HEK293T (cell line): ENCODE measurements at regions not wholly inside any gene's neighbourhood (a gene's known extent, or its start where the extent isn't known, plus 50 kb on each side); places are given as distances from the start of the nearest gene placed in this dataset.
A peak's percentile ranks its signal among the peaks of the same experiment; 100 is the strongest.

Experiments
- CTCF ChIA-PET: fragments of 350-600 bp; formaldehyde crosslinking; extraction: SDS; loops from one replicate; lab custom pipeline; 2021; ENCODE audit warnings: antibody characterized with exemption, inconsistent platforms; lab: Yijun Ruan, JAX
- POLR2A ChIA-PET: fragments of 350-600 bp; formaldehyde crosslinking; extraction: SDS; loops from one replicate; lab custom pipeline; 2020; ENCODE audit warnings: antibody characterized with exemption, inconsistent platforms; lab: Yijun Ruan, JAX
- DNase-seq: peaks from one replicate; pipeline ENCODE4 v3.0.0; 2012; ENCODE audit warnings: mixed read lengths; ENCODE audit errors: extremely low spot score
- ARNT ChIP-seq: fragments of 450-650 bp; IDR thresholded peaks from 2 replicates; pipeline ENCODE4 v1.6.1; 2017; ENCODE audit warnings: mild to moderate bottlenecking
- BHLHE40 ChIP-seq: fragments of 450-650 bp; IDR thresholded peaks from 2 replicates; pipeline ENCODE4 v1.6.1; 2016; ENCODE audit warnings: mild to moderate bottlenecking, moderate library complexity, borderline replicate concordance
- CTBP1 ChIP-seq: fragments of 450-650 bp; IDR thresholded peaks from 2 replicates; pipeline ENCODE4 v1.6.1; 2016; ENCODE audit warnings: borderline replicate concordance
- ELF4 ChIP-seq: fragments of 450-650 bp; IDR thresholded peaks from 2 replicates; pipeline ENCODE4 v1.6.1; 2017; ENCODE audit warnings: antibody characterized with exemption
- FOXA1 ChIP-seq: fragments of 450-650 bp; IDR thresholded peaks from 2 replicates; pipeline ENCODE4 v1.6.1; 2016; ENCODE audit warnings: mild to moderate bottlenecking
- FOXK2 ChIP-seq: fragments of 450-650 bp; IDR thresholded peaks from 2 replicates; pipeline ENCODE4 v1.6.1; 2016; ENCODE audit warnings: mild to moderate bottlenecking
- FOXM1 ChIP-seq: fragments of 450-650 bp; IDR thresholded peaks from 2 replicates; pipeline ENCODE4 v1.6.1; 2017; ENCODE audit warnings: mild to moderate bottlenecking, borderline replicate concordance
- HDGF ChIP-seq: fragments of 450-650 bp; IDR thresholded peaks from 2 replicates; pipeline ENCODE4 v1.6.1; 2017; ENCODE audit warnings: antibody characterized with exemption, borderline replicate concordance
- L3MBTL2 ChIP-seq: fragments of 450-650 bp; conservative IDR thresholded peaks from 2 replicates; pipeline ENCODE4 v1.6.1; 2016; ENCODE audit warnings: mild to moderate bottlenecking
- LEF1 ChIP-seq: fragments of 450-650 bp; IDR thresholded peaks from 2 replicates; pipeline ENCODE4 v1.6.1; 2017; ENCODE audit warnings: mild to moderate bottlenecking, borderline replicate concordance
- NFRKB ChIP-seq: fragments of 450-650 bp; IDR thresholded peaks from 2 replicates; pipeline ENCODE4 v1.6.1; 2016; ENCODE audit warnings: mild to moderate bottlenecking, moderate library complexity
- SP1 ChIP-seq: fragments of 450-650 bp; IDR thresholded peaks from 2 replicates; pipeline ENCODE4 v1.6.1; 2017
- SUZ12 ChIP-seq: fragments of 450-650 bp; IDR thresholded peaks from 2 replicates; pipeline ENCODE4 v1.6.1; 2016; ENCODE audit warnings: mild to moderate bottlenecking
- TARDBP ChIP-seq: fragments of 450-650 bp; IDR thresholded peaks from 2 replicates; pipeline ENCODE4 v1.6.1; 2016
- ZNF384 ChIP-seq: fragments of 450-650 bp; IDR thresholded peaks from 2 replicates; pipeline ENCODE4 v1.6.1; 2016
- TF ChIP-seq, protein P1 (sequence below): fragments of 450-650 bp; IDR thresholded peaks from 2 replicates; pipeline ENCODE4 v1.6.1; 2016

GRCh38 chr5:123808461-123809380 lies 296.7 kb downstream of the CSNK1G3 start:
- no peak for DNase-seq
- POLR2A ChIA-PET = interaction anchor here (1.7 kb wide), 1 partner anchor 22 kb away, joined by 4 read pairs; no protein-coding TSS in a partner anchor
- CTCF ChIA-PET = no interaction called here
- TF ChIP-seq ZNF384 = no peak
- TF ChIP-seq FOXA1 = no peak
- TF ChIP-seq NFRKB = no peak
- TF ChIP-seq BHLHE40 = no peak
- no peak for TF ChIP-seq SUZ12
- TF ChIP-seq, protein P1, sequence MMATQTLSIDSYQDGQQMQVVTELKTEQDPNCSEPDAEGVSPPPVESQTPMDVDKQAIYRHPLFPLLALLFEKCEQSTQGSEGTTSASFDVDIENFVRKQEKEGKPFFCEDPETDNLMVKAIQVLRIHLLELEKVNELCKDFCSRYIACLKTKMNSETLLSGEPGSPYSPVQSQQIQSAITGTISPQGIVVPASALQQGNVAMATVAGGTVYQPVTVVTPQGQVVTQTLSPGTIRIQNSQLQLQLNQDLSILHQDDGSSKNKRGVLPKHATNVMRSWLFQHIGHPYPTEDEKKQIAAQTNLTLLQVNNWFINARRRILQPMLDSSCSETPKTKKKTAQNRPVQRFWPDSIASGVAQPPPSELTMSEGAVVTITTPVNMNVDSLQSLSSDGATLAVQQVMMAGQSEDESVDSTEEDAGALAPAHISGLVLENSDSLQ = no peak
- TF ChIP-seq SP1 = no peak
- TF ChIP-seq ELF4 = no peak
- TF ChIP-seq TARDBP = no peak
- TF ChIP-seq FOXM1 = no peak
- no peak for TF ChIP-seq HDGF
- no peak for TF ChIP-seq L3MBTL2

- TF ChIP-seq CTBP1 (peak; percentile 84; the same call in 1 of the 2 replicates), ARNT (no peak), SP1 (no peak), ELF4 (no peak), NFRKB (no peak)
- TF ChIP-seq, protein P1 = peak; percentile 74
- CTCF ChIA-PET = no interaction called here
- POLR2A ChIA-PET = interaction anchor here (0.7 to 1.7 kb wide), 2 partner anchors 18 to 21 kb away, joined by 3 to 4 read pairs; no protein-coding TSS in a partner anchor
- DNase-seq = peak; percentile 20
Measured at GRCh38 chr5:123807177-123807945, 295.4 kb downstream of the CSNK1G3 start.

GRCh38 chr5:123806644-123807043 lies 294.7 kb downstream of the CSNK1G3 start:
- POLR2A ChIA-PET = interaction anchor here (0.7 to 1.7 kb wide), 2 partner anchors 18 to 20 kb away, joined by 3 to 4 read pairs; no protein-coding TSS in a partner anchor
- no peak for TF ChIP-seq ARNT
- no peak for TF ChIP-seq FOXA1
- no peak for TF ChIP-seq SUZ12
- no peak for TF ChIP-seq HDGF
- no peak for TF ChIP-seq NFRKB
- no peak for TF ChIP-seq LEF1
- no peak for TF ChIP-seq FOXM1
- no peak for TF ChIP-seq ELF4
- no peak for TF ChIP-seq TARDBP
- TF ChIP-seq, protein P1 = no peak
- no peak for TF ChIP-seq FOXK2
- no peak for TF ChIP-seq CTBP1
- TF ChIP-seq ZNF384 = no peak
- TF ChIP-seq BHLHE40 = no peak
- no peak for TF ChIP-seq L3MBTL2
- no peak for DNase-seq
- CTCF ChIA-PET = no interaction called here

- ChIA-PET CTCF (interaction anchor here (0.6 kb wide), 1 partner anchor 26 kb away, joined by 3 read pairs; no protein-coding TSS in a partner anchor), POLR2A (no interaction called here)
- DNase-seq = no peak
- TF ChIP-seq FOXK2 (no peak), SP1 (no peak), CTBP1 (no peak), ELF4 (no peak), FOXM1 (no peak), HDGF (no peak), LEF1 (no peak), ZNF384 (no peak), L3MBTL2 (no peak), SUZ12 (no peak), TARDBP (no peak), ARNT (no peak), BHLHE40 (no peak), NFRKB (no peak), FOXA1 (no peak)
- TF ChIP-seq, protein P1 = no peak
Measured at GRCh38 chr5:123805300-123805699, 293.3 kb downstream of the CSNK1G3 start.

- TF ChIP-seq HDGF (no peak), FOXM1 (no peak), L3MBTL2 (no peak), ARNT (no peak)
- DNase-seq = no peak
- POLR2A ChIA-PET = no interaction called here
- CTCF ChIA-PET = interaction anchor here (0.7 kb wide), 2 partner anchors 382 to 1210 kb away, joined by 3 read pairs; no protein-coding TSS in a partner anchor
Measured at GRCh38 chr5:123803359-123803758, 291.4 kb downstream of the CSNK1G3 start.
